Neural crest cell (in vitro differentiated cells): ENCODE measurements at regions not wholly inside any gene's neighbourhood (a gene's known extent, or its start where the extent isn't known, plus 50 kb on each side); places are given as distances from the start of the nearest gene placed in this dataset.
A peak's percentile ranks its signal among the peaks of the same experiment; 100 is the strongest.

Experiments
- DNase-seq: peaks from one replicate; pipeline ENCODE4 v3.0.0; 2021; ENCODE audit warnings: low read depth, mixed read lengths, low spot score
- H3K27ac Mint-ChIP-seq: one replicate; pipeline ENCODE4 v1.8.0; 2021; ENCODE audit warnings: mild to moderate bottlenecking, mixed read lengths; ENCODE audit not compliant: unreplicated experiment
- H3K27me3 Mint-ChIP-seq: 2 replicates; pipeline ENCODE4 v1.8.0; 2021; ENCODE audit warnings: low read depth, mild to moderate bottlenecking, mixed read lengths
- H3K36me3 Mint-ChIP-seq: 2 replicates; pipeline ENCODE4 v1.8.0; 2021; ENCODE audit warnings: low read depth, mild to moderate bottlenecking, mixed read lengths
- H3K4me1 Mint-ChIP-seq: 2 replicates; pipeline ENCODE4 v1.8.0; 2021; ENCODE audit warnings: mixed read lengths
- H3K4me3 Mint-ChIP-seq: one replicate; pipeline ENCODE4 v1.8.0; 2021; ENCODE audit warnings: mild to moderate bottlenecking, mixed read lengths
- H3K9me3 Mint-ChIP-seq: 2 replicates; pipeline ENCODE4 v1.8.0; 2021; ENCODE audit warnings: mixed read lengths
- CTCF ChIP-seq: fragments of 200-600 bp; sonication (generic); conservative IDR thresholded peaks from 2 replicates; pipeline ENCODE4 v1.5.0; 2021; ENCODE audit warnings: antibody characterized with exemption, mild to moderate bottlenecking

- Mint-ChIP-seq H3K9me3 (no peaks in the 10 kb centered on the region), H3K4me3 (no peak overlapping the region), H3K4me1 (no peaks in the 10 kb centered on the region), H3K27ac (no peak overlapping the region), H3K27me3 (no peaks in the 10 kb centered on the region), H3K36me3 (no peaks in the 10 kb centered on the region)
- no peak for DNase-seq
- no peak for TF ChIP-seq CTCF
Observed at GRCh38 chr7:125857606-125858005, 928.0 kb upstream of the POT1 start.

- TF ChIP-seq CTCF = no peak
- Mint-ChIP-seq H3K4me1 (peaks cover 10% of the 10 kb centered on the region), H3K36me3 (no peaks in the 10 kb centered on the region), H3K9me3 (peaks cover 7% of the 10 kb centered on the region), H3K27me3 (no peaks in the 10 kb centered on the region), H3K27ac (peak overlapping the region; percentile 84), H3K4me3 (no peak overlapping the region)
- no peak for DNase-seq
Observed at GRCh38 chr7:125848157-125848556, 918.5 kb upstream of the POT1 start.

- H3K9me3 Mint-ChIP-seq = peaks cover 7% of the 10 kb centered on the region
Observed at GRCh38 chr7:125847692-125848091, 918.1 kb upstream of the POT1 start.

GRCh38 chr7:125847055-125847454 is 917.4 kb upstream of the POT1 start:
- Mint-ChIP-seq H3K27me3 (no peaks in the 10 kb centered on the region), H3K27ac (no peak overlapping the region), H3K9me3 (peaks cover 7% of the 10 kb centered on the region), H3K4me3 (no peak overlapping the region), H3K4me1 (peaks cover 10% of the 10 kb centered on the region), H3K36me3 (no peaks in the 10 kb centered on the region)
- no peak for DNase-seq
- TF ChIP-seq CTCF = no peak

More at GRCh38 chr7:125847692-125848091, 918.1 kb upstream of the POT1 start:
- Mint-ChIP-seq H3K4me3 (no peak overlapping the region), H3K4me1 (peaks cover 10% of the 10 kb centered on the region), H3K27me3 (no peaks in the 10 kb centered on the region), H3K36me3 (no peaks in the 10 kb centered on the region), H3K27ac (no peak overlapping the region)
- TF ChIP-seq CTCF = no peak
- no peak for DNase-seq

DNA sequence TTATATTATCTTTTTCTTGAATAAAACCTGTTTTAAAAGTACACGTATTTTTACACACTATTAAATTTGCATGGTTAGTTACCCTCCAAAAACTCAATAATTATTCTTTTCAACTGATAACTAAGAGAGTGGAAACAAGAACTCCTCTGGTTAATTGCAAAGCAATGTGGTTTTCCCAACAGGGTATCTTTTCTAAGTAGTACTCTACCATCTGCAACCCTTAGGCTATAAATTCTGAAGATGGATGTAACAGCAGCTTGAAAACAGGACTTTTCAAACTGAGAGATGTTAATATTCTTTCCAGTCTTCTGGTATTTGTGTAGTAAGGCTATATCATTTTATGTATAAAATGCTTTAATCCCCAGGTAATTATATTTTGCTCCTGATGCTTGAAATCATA is 916.1 kb upstream of the POT1 start:
- Mint-ChIP-seq H3K4me1 (peaks cover 10% of the 10 kb centered on the region), H3K9me3 (peaks cover 7% of the 10 kb centered on the region), H3K27me3 (no peaks in the 10 kb centered on the region), H3K36me3 (no peaks in the 10 kb centered on the region), H3K4me3 (no peak overlapping the region), H3K27ac (no peak overlapping the region)
- DNase-seq = no peak
- TF ChIP-seq CTCF = no peak

- no peaks in the 10 kb centered on the region for H3K4me1 Mint-ChIP-seq
- no peaks in the 10 kb centered on the region for H3K27me3 Mint-ChIP-seq
- H3K9me3 Mint-ChIP-seq = peaks cover 9% of the 10 kb centered on the region
- no peak overlapping the region for H3K27ac Mint-ChIP-seq
- DNase-seq = no peak
- TF ChIP-seq CTCF = no peak
- no peak overlapping the region for H3K4me3 Mint-ChIP-seq
- H3K36me3 Mint-ChIP-seq = no peaks in the 10 kb centered on the region
Observed at GRCh38 chr7:125834421-125834820, 904.8 kb upstream of the POT1 start.
